Gastrocnemius medialis (tissue), 4 donors: ENCODE measurements at regions not wholly inside any gene's neighbourhood (a gene's known extent, or its start where the extent isn't known, plus 50 kb on each side); places are given as distances from the start of the nearest gene placed in this dataset.

Experiments used
- ATAC-seq, 2 donors: fragments of 150-250 bp; one replicate each; pipeline ENCODE4 v1.9.1; 2016
- DNase-seq, 2 donors: peaks; one replicate each; pipeline ENCODE4 v3.0.0-alpha.2; 2019
- H3K27ac ChIP-seq, 4 donors: fragments of 200-600 bp; sonication (generic); 1 replicate in 1 of 4; 2 replicates in 3 of 4; pipeline ENCODE4 v1.5.1; 2016 to 2018; ENCODE audit warnings: mild to moderate bottlenecking in 2 of 4, moderate library complexity in 1 of 4
- H3K27me3 ChIP-seq, 3 donors: fragments of 200-600 bp; sonication (generic) in 2 of 3; 1 replicate in 1 of 3; 2 replicates in 2 of 3; pipeline versions ENCODE4 v1.5.1 to v1.6.0; 2016 to 2019; ENCODE audit warnings: mild to moderate bottlenecking in 1 of 3, moderate library complexity in 1 of 3
- H3K36me3 ChIP-seq, 2 donors: fragments of 200-600 bp; sonication (generic) in 1 of 2; one replicate each; pipeline ENCODE4 v1.5.1; 2017 to 2018
- H3K4me1 ChIP-seq, 2 donors: fragments of 200-600 bp; sonication (generic) in 1 of 2; one replicate each; pipeline ENCODE4 v1.5.1; 2016 to 2017; ENCODE audit warnings: mild to moderate bottlenecking in 2 of 2
- H3K4me3 ChIP-seq, 4 donors: fragments of 200-600 bp; sonication (generic) in 3 of 4; 1 replicate in 1 of 4; 2 replicates in 3 of 4; pipeline ENCODE4 v1.5.1; 2016 to 2019; ENCODE audit warnings: mild to moderate bottlenecking in 2 of 4
- H3K9me3 ChIP-seq, 3 donors: fragments of 200-600 bp; sonication (generic) in 2 of 3; 1 replicate in 1 of 3; 2 replicates in 2 of 3; pipeline ENCODE4 v1.5.1; 2016 to 2019
- POLR2A ChIP-seq, 2 donors: fragments of 450-650 bp; IDR thresholded peaks; one replicate each; pipeline ENCODE4 v1.6.1; 2017; ENCODE audit warnings: antibody characterized with exemption in 2 of 2, mild to moderate bottlenecking in 2 of 2, moderate library complexity in 2 of 2
- in situ Hi-C, 4 donors: fragments of 200-750 bp; cut with MboI; loops; one replicate each; pipeline versions ENCODE4 v1.15.0 to v1.8.0; 2017; ENCODE audit warnings: low sequenced_read_pairs in 4 of 4
- intact Hi-C: fragments of 100-400 bp; cut with DNase I; formaldehyde crosslinking; loops from one replicate; pipeline ENCODE4 v1.15.1; 2023; ENCODE audit warnings: low total_unique reads
- TF ChIP-seq, protein P1 (sequence below), 5 experiments: fragments of 450-650 bp in 3 of 5; fragments of 200-600 bp in 2 of 5; sonication (generic) in 2 of 5; IDR thresholded peaks in 4 of 5; conservative IDR thresholded peaks in 1 of 5; 1 replicate in 4 of 5; 2 replicates in 1 of 5; pipeline ENCODE4 v1.5.1; 2016 to 2019; ENCODE audit warnings: antibody characterized with exemption in 5 of 5, mild to moderate bottlenecking in 3 of 5, moderate library complexity in 3 of 5

DNA sequence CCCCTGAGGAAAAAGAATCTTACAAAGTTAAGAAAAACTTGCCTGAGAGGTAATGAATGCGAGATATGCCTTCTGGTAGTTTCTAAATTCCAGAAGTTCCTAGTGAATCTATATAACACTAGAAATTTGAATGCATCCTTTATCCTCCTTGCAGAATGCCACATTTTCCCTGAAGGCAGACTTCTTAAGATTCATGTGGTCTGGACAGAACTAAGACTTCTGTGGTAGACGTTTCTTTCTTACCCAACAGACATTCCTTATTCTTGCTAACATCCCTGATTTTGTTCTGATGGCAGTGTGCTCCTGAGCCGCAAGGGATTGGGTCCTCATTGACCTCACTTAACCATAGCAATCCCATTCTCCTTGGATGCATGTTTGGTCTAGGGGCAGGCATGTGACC, 121.3 kb upstream of the PAPPA2 start:
- Histone ChIP-seq H3K9me3 (no peaks in the 10 kb centered on the region), H3K36me3 (no peaks in the 10 kb centered on the region), H3K27ac (no peak overlapping the region), H3K4me1 (no peaks in the 10 kb centered on the region), H3K4me3 (no peak overlapping the region), H3K27me3 (no peaks in the 10 kb centered on the region)
- in situ Hi-C loops (no loop called here), intact Hi-C loops (no loop called here)
- DNase-seq (no peak), ATAC-seq (no peak)
- no peak for TF ChIP-seq POLR2A (IDR thresholded peaks at IDR 0.05)
- TF ChIP-seq, protein P1, sequence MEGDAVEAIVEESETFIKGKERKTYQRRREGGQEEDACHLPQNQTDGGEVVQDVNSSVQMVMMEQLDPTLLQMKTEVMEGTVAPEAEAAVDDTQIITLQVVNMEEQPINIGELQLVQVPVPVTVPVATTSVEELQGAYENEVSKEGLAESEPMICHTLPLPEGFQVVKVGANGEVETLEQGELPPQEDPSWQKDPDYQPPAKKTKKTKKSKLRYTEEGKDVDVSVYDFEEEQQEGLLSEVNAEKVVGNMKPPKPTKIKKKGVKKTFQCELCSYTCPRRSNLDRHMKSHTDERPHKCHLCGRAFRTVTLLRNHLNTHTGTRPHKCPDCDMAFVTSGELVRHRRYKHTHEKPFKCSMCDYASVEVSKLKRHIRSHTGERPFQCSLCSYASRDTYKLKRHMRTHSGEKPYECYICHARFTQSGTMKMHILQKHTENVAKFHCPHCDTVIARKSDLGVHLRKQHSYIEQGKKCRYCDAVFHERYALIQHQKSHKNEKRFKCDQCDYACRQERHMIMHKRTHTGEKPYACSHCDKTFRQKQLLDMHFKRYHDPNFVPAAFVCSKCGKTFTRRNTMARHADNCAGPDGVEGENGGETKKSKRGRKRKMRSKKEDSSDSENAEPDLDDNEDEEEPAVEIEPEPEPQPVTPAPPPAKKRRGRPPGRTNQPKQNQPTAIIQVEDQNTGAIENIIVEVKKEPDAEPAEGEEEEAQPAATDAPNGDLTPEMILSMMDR (IDR thresholded peaks at IDR 0.05 in 4 of 5, conservative IDR thresholded peaks at IDR 0.05 in 1 of 5): no peak

GRCh38 chr1:176338877-176339276, 124.1 kb upstream of the PAPPA2 start:
- Histone ChIP-seq H3K9me3 (no peaks in the 10 kb centered on the region), H3K4me1 (no peaks in the 10 kb centered on the region), H3K4me3 (no peak overlapping the region), H3K27me3 (no peaks in the 10 kb centered on the region), H3K27ac (no peak overlapping the region), H3K36me3 (no peaks in the 10 kb centered on the region)
- TF ChIP-seq, protein P1 (IDR thresholded peaks at IDR 0.05 in 4 of 5, conservative IDR thresholded peaks at IDR 0.05 in 1 of 5): no peak
- no peak for TF ChIP-seq POLR2A (IDR thresholded peaks at IDR 0.05)
- intact Hi-C loops (no loop called here), in situ Hi-C loops (no loop called here)
- DNase-seq: no peak
- no peak for ATAC-seq

DNA sequence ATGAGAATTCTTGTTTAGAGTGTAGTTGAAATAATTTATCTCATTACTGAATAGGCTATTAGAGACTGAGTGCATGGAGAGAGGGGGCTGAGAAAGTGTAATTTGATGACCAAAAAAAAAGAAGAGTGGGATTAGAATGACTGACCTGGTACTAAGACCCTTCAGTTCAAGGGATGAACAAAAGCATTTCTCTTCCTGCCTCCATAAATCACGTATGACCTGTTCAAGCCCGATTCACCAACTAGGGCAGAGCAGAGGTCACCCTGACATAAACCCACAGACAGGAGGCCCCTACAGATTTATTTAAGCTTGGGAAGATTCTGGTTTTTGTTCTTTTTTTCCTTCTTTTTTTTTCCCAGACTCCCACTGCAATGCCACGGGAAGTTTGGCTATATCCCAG, 123.7 kb upstream of the COP1 start:
- H3K27ac ChIP-seq: no peak overlapping the region
- H3K9me3 ChIP-seq: no peaks in the 10 kb centered on the region
- no peak for DNase-seq
- H3K36me3 ChIP-seq: no peaks in the 10 kb centered on the region
- in situ Hi-C loops: no loop called here
- H3K4me3 ChIP-seq: no peak overlapping the region
- ATAC-seq: no peak
- intact Hi-C loops: no loop called here
- TF ChIP-seq POLR2A (IDR thresholded peaks at IDR 0.05): no peak
- TF ChIP-seq, protein P1 (IDR thresholded peaks at IDR 0.05 in 4 of 5, conservative IDR thresholded peaks at IDR 0.05 in 1 of 5): no peak
- H3K4me1 ChIP-seq: no peaks in the 10 kb centered on the region
- no peaks in the 10 kb centered on the region for H3K27me3 ChIP-seq

DNA sequence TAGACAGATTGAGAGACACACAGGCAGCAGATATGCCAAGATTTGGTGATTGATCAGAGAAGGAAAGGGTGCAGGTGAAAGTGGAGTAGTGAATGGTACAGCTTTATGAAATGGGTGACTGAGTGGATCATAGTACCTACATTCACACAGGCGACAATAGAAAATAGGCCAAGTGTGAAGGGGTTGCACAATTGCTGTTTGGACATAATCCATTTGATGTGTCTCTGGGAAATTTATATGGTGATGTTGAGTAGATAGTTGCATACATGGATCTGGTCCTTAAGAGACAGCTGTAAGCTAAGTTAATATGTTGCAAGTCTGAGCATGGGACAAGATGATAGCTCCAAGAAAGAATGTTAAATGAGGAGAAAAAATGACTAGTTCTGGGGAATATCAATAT, 118.6 kb upstream of the COP1 start:
- intact Hi-C loops (no loop called here), in situ Hi-C loops (no loop called here)
- no peak overlapping the region for H3K4me3 ChIP-seq
- H3K36me3 ChIP-seq: no peaks in the 10 kb centered on the region
- H3K4me1 ChIP-seq: no peaks in the 10 kb centered on the region
- DNase-seq (no peak), ATAC-seq (no peak)
- H3K9me3 ChIP-seq: no peaks in the 10 kb centered on the region
- no peaks in the 10 kb centered on the region for H3K27me3 ChIP-seq
- TF ChIP-seq, protein P1 (IDR thresholded peaks at IDR 0.05 in 4 of 5, conservative IDR thresholded peaks at IDR 0.05 in 1 of 5): no peak
- no peak for TF ChIP-seq POLR2A (IDR thresholded peaks at IDR 0.05)
- H3K27ac ChIP-seq: no peak overlapping the region

- ATAC-seq (no peak), DNase-seq (no peak)
- Histone ChIP-seq H3K4me3 (no peak overlapping the region), H3K9me3 (no peaks in the 10 kb centered on the region), H3K4me1 (no peaks in the 10 kb centered on the region), H3K36me3 (no peaks in the 10 kb centered on the region), H3K27ac (no peak overlapping the region), H3K27me3 (no peaks in the 10 kb centered on the region)
- intact Hi-C loops: no loop called here
- no peak for TF ChIP-seq POLR2A (IDR thresholded peaks at IDR 0.05)
- TF ChIP-seq, protein P1 (IDR thresholded peaks at IDR 0.05 in 4 of 5, conservative IDR thresholded peaks at IDR 0.05 in 1 of 5): no peak
- in situ Hi-C loops: no loop called here
Measured at GRCh38 chr1:176323472-176323871, 116.4 kb upstream of the COP1 start.
